ENCODE measurements at regions not wholly inside any gene's neighbourhood (a gene's known extent, or its start where the extent isn't known, plus 50 kb on each side); places are given as distances from the start of the nearest gene placed in this dataset.

GRCh38 chr20:54275359-54276111 is 67.6 kb downstream of the PFDN4 start:
- H3K79me2 ChIP-seq (ENCODE audit: control insufficient read depth in 1 of 2, insufficient read depth in 2 of 2, low read length in 2 of 2) = no peaks in the 10 kb centered on the region
- no peak overlapping the region for H2BK15ac ChIP-seq (ENCODE audit: low read length)
- H3K36me3 ChIP-seq (ENCODE audit: control insufficient read depth in 2 of 4, insufficient read depth in 4 of 4, low read length in 3 of 4) = no peaks in the 10 kb centered on the region
- H3K4me1 ChIP-seq (replicated peaks in 1 of 4; ENCODE audit: control insufficient read depth in 3 of 4, insufficient read depth in 4 of 4, low read length in 3 of 4) = peaks cover 0 to 5% (median 1%) of the 10 kb centered on the region in 4 experiments; a peak in 2 of 7 replicates
- TF ChIP-seq SIRT6 (IDR thresholded peaks at IDR 0.05; ENCODE audit: low read length) = no peak
- TF ChIP-seq EGR1 (IDR thresholded peaks at IDR 0.05; ENCODE audit: borderline replicate concordance, low read depth, low read length) = no peak
- no peak overlapping the region for H3K4me3 ChIP-seq (ENCODE audit: extremely low read depth in 1 of 4, insufficient read depth in 2 of 4, low read depth in 3 of 4, low read length in 4 of 4)
- H4K5ac ChIP-seq (ENCODE audit: insufficient read length, low read depth, low read length) = no peak overlapping the region
- H3K79me1 ChIP-seq (ENCODE audit: low read depth, low read length) = no peaks in the 10 kb centered on the region
- no peaks in the 10 kb centered on the region for H3K23me2 ChIP-seq (ENCODE audit: low read depth, low read length)
- DNase-seq (ENCODE audit: low read depth in 1 of 2, low spot score in 2 of 2) (no peak), FAIRE-seq (no peak)
- CTCF ChIA-PET (ENCODE audit: partially characterized antibody) = interaction anchor here (1.1 kb wide), 1 partner anchor 23 kb away, joined by 3 read pairs; no protein-coding TSS in a partner anchor
- H2BK120ac ChIP-seq (replicated peaks; ENCODE audit: low read depth, low read length) = no peak overlapping the region
- no peak overlapping the region for H3K4me2 ChIP-seq (ENCODE audit: insufficient read depth in 1 of 2, low read depth in 2 of 2, low read length in 2 of 2)
- 87% methylated on average over 4 of the region's 4 CpGs; no CpG with 5 or more reads in 1 of the 2 experiments for WGBS, 2 experiments (ENCODE audit: extremely low coverage in 1 of 2, insufficient coverage in 1 of 2, insufficient read length in 1 of 2, insufficient replicate concordance in 2 of 2, low coverage in 1 of 2, low lambda C conversion rate in 2 of 2, missing lambda C conversion rate in 1 of 2)
- H3K56ac ChIP-seq (replicated peaks; ENCODE audit: insufficient read length, low read depth, low read length) = no peak overlapping the region
- no peak overlapping the region for H2BK5ac ChIP-seq (ENCODE audit: low read depth, low read length)
- peaks cover 0 to 3% of the 10 kb centered on the region in 2 experiments; a peak in 1 of 4 replicates for H3K9me3 ChIP-seq (ENCODE audit: insufficient read depth in 2 of 2, low read depth in 1 of 2, low read length in 1 of 2)
- no peaks in the 10 kb centered on the region for H3K27me3 ChIP-seq (replicated peaks in 1 of 4; ENCODE audit: control insufficient read depth in 3 of 4, extremely low read depth in 1 of 4, insufficient read depth in 3 of 4, low read length in 3 of 4)
- H3K9ac ChIP-seq (replicated peaks in 1 of 4; ENCODE audit: extremely low read depth in 1 of 4, low read depth in 3 of 4, low read length in 3 of 4) = no peak overlapping the region
- H2AFZ ChIP-seq (ENCODE audit: low read length) = no peak overlapping the region
- no peak overlapping the region for H3K14ac ChIP-seq (ENCODE audit: insufficient read length)
- no peak overlapping the region for H4K8ac ChIP-seq (ENCODE audit: extremely low read depth, insufficient read depth, low read length)
- no peak overlapping the region for H3K18ac ChIP-seq (ENCODE audit: extremely low read depth, low read length)
- no peak overlapping the region for H4K91ac ChIP-seq (replicated peaks; ENCODE audit: insufficient read length, low read length)
- H2BK12ac ChIP-seq (ENCODE audit: low read depth, low read length) = no peak overlapping the region
- H3K4ac ChIP-seq (replicated peaks; ENCODE audit: insufficient read length, low read depth, low read length) = no peak overlapping the region
- no peak overlapping the region for H2BK20ac ChIP-seq (ENCODE audit: low read length)
- H3K23ac ChIP-seq (ENCODE audit: insufficient read length) = no peak overlapping the region
- POLR2A ChIA-PET (ENCODE audit: partially characterized antibody) = no interaction called here
- no peak overlapping the region for H2AK5ac ChIP-seq (ENCODE audit: low read depth, low read length)
- no peaks in the 10 kb centered on the region for H4K20me1 ChIP-seq (replicated peaks in 1 of 2; ENCODE audit: control insufficient read depth in 1 of 2, insufficient read depth in 2 of 2, low read length in 2 of 2)
- H3K27ac ChIP-seq (ENCODE audit: low read depth, low read length) = no peak overlapping the region

Measured in H1 (cell line).